ENCODE measurements at regions not wholly inside any gene's neighbourhood (a gene's known extent, or its start where the extent isn't known, plus 50 kb on each side); places are given as distances from the start of the nearest gene placed in this dataset.

GRCh38 chr14:98379830-98380229 lies 892.2 kb downstream of the BCL11B start:
- DNase-seq (ENCODE audit: low read depth), result no peak

GRCh38 chr14:98382662-98383061 lies 889.3 kb downstream of the BCL11B start:
- DNase-seq (ENCODE audit: low read depth), result no peak

DNA sequence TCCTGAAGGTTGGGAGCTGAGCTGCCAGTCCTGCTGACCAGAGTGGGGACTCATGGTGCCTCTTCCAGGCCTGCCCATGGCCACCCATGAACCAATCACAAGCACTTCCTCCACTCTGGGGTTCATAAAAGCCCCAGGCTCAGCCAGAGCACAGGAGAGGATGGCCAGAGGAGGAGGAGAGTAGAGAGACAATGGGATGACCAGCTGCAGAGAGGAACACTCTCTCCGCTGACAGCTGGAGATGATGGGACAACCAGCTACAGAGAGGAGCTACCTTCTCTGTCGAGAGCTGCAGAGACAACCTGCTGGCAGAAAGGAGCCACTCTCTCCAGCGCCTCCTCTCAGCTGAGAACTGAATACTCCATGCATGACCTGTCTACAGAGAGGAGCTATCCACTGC lies 886.1 kb downstream of the BCL11B start:
- no peak for DNase-seq (ENCODE audit: low read depth)

GRCh38 chr14:98391061-98391460 lies 880.9 kb downstream of the BCL11B start:
- DNase-seq (ENCODE audit: low read depth), result no peak

- no peak for DNase-seq (ENCODE audit: low read depth)
These were observed 878.5 kb downstream of the BCL11B start for GRCh38 chr14:98393527-98393926.

DNA sequence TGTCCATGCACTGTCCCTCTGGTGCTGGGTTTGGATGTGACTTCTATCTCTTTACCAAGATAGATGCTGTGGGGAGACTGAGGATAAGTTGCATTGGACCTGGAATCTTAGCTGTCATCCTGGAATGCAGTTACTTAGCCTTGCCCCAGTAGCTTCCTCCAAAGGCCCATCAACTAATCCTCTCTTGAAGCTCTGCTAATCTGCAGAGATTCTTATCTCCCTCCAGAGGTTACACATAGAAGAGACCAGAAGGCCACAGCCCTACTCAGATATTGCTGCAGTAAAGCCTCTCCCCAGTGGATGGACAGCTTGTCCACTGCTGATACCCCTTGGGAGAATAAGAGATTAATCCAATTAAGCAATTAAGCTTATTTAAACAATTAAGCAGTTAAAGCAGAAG lies 867.2 kb downstream of the BCL11B start:
- no peak for DNase-seq (ENCODE audit: low read depth)

GRCh38 chr14:98408024-98408555 lies 863.9 kb downstream of the BCL11B start:
- no peak for DNase-seq (ENCODE audit: low read depth)

DNA sequence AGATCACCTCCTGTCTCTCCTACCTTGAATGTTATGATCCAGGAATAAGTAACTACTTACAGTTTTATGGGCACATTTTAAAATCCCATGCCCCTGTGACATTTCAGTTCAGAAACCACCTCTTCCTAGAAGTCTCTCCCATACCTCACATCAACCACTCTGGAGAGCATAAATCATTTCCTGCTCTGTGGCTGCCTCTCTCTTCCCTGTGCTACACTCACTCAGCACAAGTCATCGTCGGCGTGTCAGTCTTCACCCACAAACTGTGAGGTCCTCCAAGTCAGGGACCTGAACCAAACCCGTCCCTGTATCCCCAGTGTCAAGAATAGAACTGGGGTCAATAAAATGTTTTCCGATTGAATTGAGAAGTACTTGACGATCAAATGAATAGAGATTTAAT lies 863.3 kb downstream of the BCL11B start:
- no peak for DNase-seq (ENCODE audit: low read depth)

- DNase-seq (ENCODE audit: low read depth), result no peak
These were observed 860.8 kb downstream of the BCL11B start for GRCh38 chr14:98411154-98411553.

GRCh38 chr14:98412431-98412830 lies 859.6 kb downstream of the BCL11B start:
- no peak for DNase-seq (ENCODE audit: low read depth)

DNA sequence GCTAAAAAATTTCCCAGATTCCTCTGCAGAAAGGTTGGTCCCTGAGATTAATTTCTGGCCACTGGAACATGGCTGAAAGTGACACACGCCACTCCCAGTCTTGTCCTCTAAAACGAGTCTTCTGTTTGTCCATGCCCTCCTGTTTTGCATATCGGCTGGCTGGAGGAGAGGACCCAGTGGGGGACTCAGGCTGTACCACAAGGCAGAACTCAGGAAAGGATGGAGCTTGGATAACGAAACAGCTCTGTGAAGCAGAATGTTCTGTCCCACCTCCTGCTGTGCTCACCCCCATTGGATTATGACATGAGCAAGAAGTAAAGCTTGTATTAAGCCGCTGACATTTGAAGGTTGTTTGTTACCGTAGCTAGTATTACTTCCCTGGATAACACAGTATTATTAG lies 856.2 kb downstream of the BCL11B start:
- DNase-seq (ENCODE audit: low read depth), result no peak

DNA sequence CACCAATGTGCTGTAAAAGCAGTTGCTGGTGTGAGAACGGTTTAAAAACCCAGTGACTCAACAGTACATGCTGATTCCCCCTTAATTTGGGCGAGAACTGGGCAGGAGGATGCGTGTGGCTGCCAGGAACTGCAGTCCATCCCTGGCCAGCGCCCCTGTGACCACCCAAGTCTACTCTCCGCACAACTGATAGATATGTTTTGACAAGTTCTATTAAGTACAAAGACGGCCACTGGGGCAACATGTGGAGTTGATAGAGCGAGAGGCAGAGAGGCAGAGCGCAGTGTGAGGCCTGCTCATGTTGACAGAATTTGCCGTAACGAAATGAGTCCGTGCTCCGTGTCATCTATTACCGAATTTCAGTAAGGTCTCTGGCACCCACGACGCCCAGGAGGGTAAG lies 855.0 kb downstream of the BCL11B start:
- no peak for DNase-seq (ENCODE audit: low read depth)

DNA sequence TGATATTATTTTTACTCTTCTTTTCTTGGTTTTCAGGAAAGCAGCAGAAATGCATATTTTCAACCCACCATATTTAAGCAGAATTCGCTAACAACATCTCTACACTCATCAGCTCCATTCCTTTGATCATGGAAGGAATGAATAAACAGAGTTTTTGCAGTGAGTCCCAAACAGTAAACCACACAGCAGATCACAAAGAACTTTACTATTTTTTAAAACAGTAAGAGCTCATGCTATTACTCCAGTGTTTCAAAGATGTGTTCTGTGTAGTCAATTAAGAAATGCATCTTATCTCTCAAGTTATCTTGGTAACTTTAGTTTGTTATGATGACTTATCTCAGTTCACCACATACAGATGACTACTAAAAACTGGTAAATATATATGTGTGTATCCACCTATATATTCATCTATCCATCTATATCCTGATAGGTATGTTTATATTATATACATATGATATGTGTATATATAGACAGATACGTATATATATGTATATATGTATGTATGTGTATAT lies 843.5 kb downstream of the BCL11B start:
- DNase-seq (ENCODE audit: low read depth), result no peak

GRCh38 chr14:98433436-98433835 lies 838.6 kb downstream of the BCL11B start:
- no peak for DNase-seq (ENCODE audit: low read depth)

DNA sequence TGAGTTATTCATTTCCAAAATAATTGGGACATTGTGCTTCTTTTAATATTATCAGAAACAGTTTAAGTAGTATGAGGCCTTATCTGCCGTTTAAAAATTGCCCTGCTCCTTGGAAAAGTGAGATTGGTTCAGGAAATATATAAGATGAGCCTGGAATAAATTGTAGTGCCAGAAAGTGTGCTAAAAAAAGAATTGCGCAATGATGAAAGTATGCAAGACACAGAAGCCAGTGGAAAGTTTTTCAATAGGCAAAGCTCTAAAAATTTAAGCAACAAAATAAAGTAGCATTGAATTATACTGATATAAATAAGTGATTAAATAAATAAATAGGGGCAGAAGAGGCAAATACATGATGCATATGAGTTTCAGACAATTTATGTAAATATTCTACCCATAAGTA lies 834.9 kb downstream of the BCL11B start:
- DNase-seq (ENCODE audit: low read depth), result no peak

GRCh38 chr14:98444077-98444476 lies 827.9 kb downstream of the BCL11B start:
- no peak for DNase-seq (ENCODE audit: low read depth)

DNA sequence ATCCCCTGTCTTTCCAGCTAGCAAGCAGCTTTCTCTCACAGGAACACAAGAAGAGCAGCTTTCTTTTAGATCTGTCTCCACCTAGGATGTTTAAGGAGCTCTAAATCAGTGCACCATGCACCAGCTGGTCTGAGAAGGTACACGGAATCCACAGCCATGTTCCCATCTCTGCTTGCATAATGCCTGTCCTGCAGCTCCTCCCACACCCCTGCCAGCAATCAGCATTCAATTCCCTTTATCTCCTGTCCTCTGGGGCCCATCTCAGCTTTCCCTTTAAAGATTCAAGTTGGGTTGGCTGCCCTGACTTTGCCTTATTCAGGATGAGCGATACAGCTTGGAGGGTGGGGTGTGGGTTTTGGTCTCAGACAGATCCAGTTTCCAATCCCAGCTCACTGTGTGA lies 826.3 kb downstream of the BCL11B start:
- no peak for DNase-seq (ENCODE audit: low read depth)

GRCh38 chr14:98446508-98446907 lies 825.5 kb downstream of the BCL11B start:
- no peak for DNase-seq (ENCODE audit: low read depth)

DNA sequence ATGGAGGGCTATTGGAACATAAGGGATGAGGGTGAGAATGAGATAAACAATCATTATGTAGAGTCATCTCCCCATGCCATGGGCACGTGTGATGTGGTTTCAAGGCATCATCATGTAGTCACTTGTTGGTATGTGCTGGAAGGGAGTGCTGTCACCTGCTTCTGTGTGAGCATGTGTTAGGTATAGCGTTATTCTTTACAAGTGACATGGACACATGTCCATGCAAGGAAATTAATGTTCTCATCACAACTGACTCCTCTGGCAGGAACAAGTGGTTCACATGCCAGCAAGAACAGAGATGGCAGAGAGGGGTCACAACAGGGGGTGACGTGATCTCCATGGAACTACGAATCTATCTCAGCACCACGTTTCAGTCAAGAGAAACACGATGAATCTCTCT lies 815.8 kb downstream of the BCL11B start:
- no peak for DNase-seq (ENCODE audit: low read depth)

GRCh38 chr14:98458702-98459101 lies 813.3 kb downstream of the BCL11B start:
- DNase-seq (ENCODE audit: low read depth), result no peak

- no peak for DNase-seq (ENCODE audit: low read depth)
These were observed 809.1 kb downstream of the BCL11B start for GRCh38 chr14:98462908-98463307.

DNA sequence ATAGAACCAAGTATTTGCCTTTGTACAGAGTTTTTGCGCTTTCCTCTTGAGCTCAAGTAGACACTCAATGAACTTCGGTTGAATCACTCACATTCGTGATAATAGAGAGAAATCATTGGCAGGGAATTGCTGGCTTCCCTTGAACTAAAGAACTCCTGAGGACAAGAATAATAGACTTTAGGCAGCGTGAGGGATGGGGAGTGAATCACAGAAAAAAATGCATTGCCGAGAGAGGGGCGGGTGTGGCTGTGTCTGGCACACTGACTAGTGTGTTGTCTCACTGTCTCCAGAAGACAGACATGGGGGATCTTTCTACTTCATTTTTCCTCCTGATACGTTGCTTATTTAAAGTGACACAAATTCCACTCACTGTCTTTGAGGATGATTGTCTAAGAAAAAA lies 805.2 kb downstream of the BCL11B start:
- DNase-seq (ENCODE audit: low read depth), result no peak

DNA sequence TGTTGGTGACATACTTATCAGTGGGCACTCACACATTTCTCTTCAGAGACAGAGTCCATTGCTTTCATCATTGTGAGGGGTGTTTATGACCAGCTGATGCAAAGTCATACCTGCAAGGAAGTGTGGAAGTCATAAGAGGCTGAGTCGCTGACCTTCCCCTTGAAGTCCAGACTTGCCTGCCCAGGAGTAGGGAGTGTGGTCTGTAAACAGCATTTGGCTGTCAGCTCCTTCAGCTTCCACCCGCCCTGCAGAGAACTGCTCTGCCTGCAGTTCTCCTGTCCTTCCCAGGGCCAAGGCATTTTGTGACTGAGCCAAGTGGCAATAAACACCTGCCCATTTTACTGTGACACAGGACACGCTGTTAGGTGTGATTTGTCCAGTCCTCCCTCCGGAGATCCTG lies 801.3 kb downstream of the BCL11B start:
- DNase-seq (ENCODE audit: low read depth), result no peak

GRCh38 chr14:98474900-98475299 lies 797.1 kb downstream of the BCL11B start:
- no peak for DNase-seq (ENCODE audit: low read depth)

- no peak for DNase-seq (ENCODE audit: low read depth)
These were observed 794.1 kb downstream of the BCL11B start for GRCh38 chr14:98477935-98478334.

All from non-pigmented ciliary epithelial cell (primary cell).